CD4-positive, alpha-beta T cell treated with Interleukin-2 at 100 ng/mL for 4 hours (primary cell): ENCODE measurements at regions not wholly inside any gene's neighbourhood (a gene's known extent, or its start where the extent isn't known, plus 50 kb on each side); places are given as distances from the start of the nearest gene placed in this dataset.

Source experiments
- DNase-seq: peaks from one replicate; pipeline ENCODE4 v3.0.0-alpha.2; 2020; ENCODE audit warnings: low spot score

GRCh38 chr14:22337521-22337920, 251.5 kb downstream of the DAD1 start:
- no peak for DNase-seq

- no peak for DNase-seq
Observed at GRCh38 chr14:22336031-22336430, 253.0 kb downstream of the DAD1 start.

- DNase-seq = no peak
Observed at GRCh38 chr14:22334627-22335026, 254.4 kb downstream of the DAD1 start.

GRCh38 chr14:22334275-22334577, 254.8 kb downstream of the DAD1 start:
- DNase-seq = no peak

GRCh38 chr14:22333422-22334274, 255.4 kb downstream of the DAD1 start:
- peak; percentile 8 for DNase-seq

GRCh38 chr14:22332686-22333421, 256.2 kb downstream of the DAD1 start:
- no peak for DNase-seq

GRCh38 chr14:22329371-22329770, 259.7 kb downstream of the DAD1 start:
- DNase-seq = no peak

- DNase-seq = no peak
Observed at GRCh38 chr14:22325676-22326400, 263.2 kb downstream of the DAD1 start.

GRCh38 chr14:22320362-22320750, 268.7 kb downstream of the DAD1 start:
- no peak for DNase-seq

- peak; percentile 23 for DNase-seq
Observed at GRCh38 chr14:22319526-22320361, 269.3 kb downstream of the DAD1 start.

GRCh38 chr14:22318951-22319350, 270.1 kb downstream of the DAD1 start:
- DNase-seq = no peak

- DNase-seq = no peak
Observed at GRCh38 chr14:22316473-22316872, 272.6 kb downstream of the DAD1 start.

- DNase-seq = no peak
Observed at GRCh38 chr14:22315336-22315735, 273.7 kb downstream of the DAD1 start.

GRCh38 chr14:22314183-22314820, 274.7 kb downstream of the DAD1 start:
- DNase-seq = peak; percentile 25

- DNase-seq = no peak
Observed at GRCh38 chr14:22313172-22313801, 275.7 kb downstream of the DAD1 start.

- no peak for DNase-seq
Observed at GRCh38 chr14:22311636-22312035, 277.4 kb downstream of the DAD1 start.

- DNase-seq = no peak
Observed at GRCh38 chr14:22305607-22306006, 283.4 kb downstream of the DAD1 start.

- DNase-seq = no peak
Observed at GRCh38 chr14:22304326-22304725, 284.7 kb downstream of the DAD1 start.

GRCh38 chr14:22303589-22304195, 285.3 kb downstream of the DAD1 start:
- DNase-seq = no peak

GRCh38 chr14:22300646-22301045, 288.4 kb downstream of the DAD1 start:
- no peak for DNase-seq

GRCh38 chr14:22297376-22297775, 291.6 kb downstream of the DAD1 start:
- no peak for DNase-seq
